A549 (cell line): ENCODE measurements at regions not wholly inside any gene's neighbourhood (a gene's known extent, or its start where the extent isn't known, plus 50 kb on each side); places are given as distances from the start of the nearest gene placed in this dataset.

ENCODE experiments used
- ATAC-seq, 2 experiments: fragments of 200-7000 bp in 1 of 2; fragments of >200 bp in 1 of 2; cut with Nextera tagmentation in 1 of 2; cut with Tn5 transposase in 1 of 2; 3 replicates each; pipeline versions ENCODE4 v1.8.0 to v1.9.1; 2018 to 2020; ENCODE audit warnings: mild to moderate bottlenecking in 1 of 2, moderate library complexity in 1 of 2
- CTCF ChIA-PET: fragments of 300-600 bp; sonication (Branson Sonifier 250); formaldehyde crosslinking; extraction: SDS; loops from one replicate; lab custom pipeline; 2021; ENCODE audit warnings: antibody characterized with exemption, inconsistent platforms; lab: Yijun Ruan, JAX
- POLR2A ChIA-PET: fragments of 350-600 bp; formaldehyde crosslinking; extraction: SDS; loops from one replicate; lab custom pipeline; 2021; ENCODE audit warnings: antibody characterized with exemption, inconsistent platforms; lab: Yijun Ruan, JAX
- DNase-seq, 2 experiments: peaks; one replicate each; pipeline versions ENCODE4 v3.0.0 to v3.0.0-alpha.2; 2011 to 2016; ENCODE audit warnings: low read depth in 1 of 2, low spot score in 1 of 2
- FAIRE-seq: peaks from 2 replicates; lab custom pipeline; 2011; peaks lifted over from hg19 to GRCh38; lab: Jason Lieb, UNC
- H3K27ac ChIP-seq, 2 experiments: fragments of >200 bp; sonication (Bioruptor Twin); formaldehyde crosslinking; 3 replicates each; pipeline ENCODE4 v1.5.1; 2016 to 2017
- H3K4me1 ChIP-seq: fragments of >200 bp; sonication (Bioruptor Twin); formaldehyde crosslinking; 3 replicates; pipeline ENCODE4 v1.6.1; 2016
- H3K4me2 ChIP-seq: fragments of >200 bp; sonication (Bioruptor Twin); formaldehyde crosslinking; 3 replicates; pipeline ENCODE4 v1.6.1; 2016
- H3K4me3 ChIP-seq: fragments of >200 bp; sonication (Bioruptor Twin); formaldehyde crosslinking; 3 replicates; pipeline ENCODE4 v1.5.1; 2016
- H3K9me3 ChIP-seq: fragments of >200 bp; sonication (Bioruptor Twin); formaldehyde crosslinking; 3 replicates; pipeline ENCODE4 v1.6.1; 2016
- CBX2 ChIP-seq: fragments of 200-600 bp; sonication (generic); IDR thresholded peaks from 2 replicates; pipeline ENCODE4 v1.6.1; 2016; ENCODE audit warnings: low read depth, mild to moderate bottlenecking, borderline replicate concordance
- CBX8 ChIP-seq: fragments of 200-600 bp; sonication (generic); IDR thresholded peaks from 2 replicates; pipeline ENCODE4 v1.6.1; 2016
- CHD2 ChIP-seq: fragments of 150-350 bp; IDR thresholded peaks from 2 replicates; pipeline ENCODE4 v1.6.1; 2014; ENCODE audit warnings: low read length; ENCODE audit not compliant: partially characterized antibody
- EHMT2 ChIP-seq: fragments of 200-600 bp; sonication (generic); IDR thresholded peaks from 2 replicates; pipeline ENCODE4 v1.6.1; 2016; ENCODE audit warnings: antibody characterized with exemption, low read depth, mild to moderate bottlenecking, moderate library complexity
- FOXS1 ChIP-seq: fragments of 250-450 bp; sonication (Bioruptor Pico); IDR thresholded peaks from 2 replicates; pipeline ENCODE4 v1.5.0; 2020; ENCODE audit warnings: mild to moderate bottlenecking, moderate library complexity
- GATA3 ChIP-seq: IDR thresholded peaks from 2 replicates; pipeline ENCODE4 v1.6.1; 2012; ENCODE audit warnings: borderline replicate concordance
- HEYL ChIP-seq: fragments of 250-450 bp; sonication (Bioruptor Pico); IDR thresholded peaks from 2 replicates; pipeline ENCODE4 v1.8.0; 2021; ENCODE audit warnings: mild to moderate bottlenecking, moderate library complexity
- HOXA7 ChIP-seq: fragments of 250-450 bp; sonication (Bioruptor Pico); IDR thresholded peaks from 2 replicates; pipeline ENCODE4 v1.5.0; 2020; ENCODE audit warnings: mild to moderate bottlenecking, moderate library complexity
- HOXB5 ChIP-seq: fragments of 250-450 bp; sonication (Bioruptor Pico); IDR thresholded peaks from 2 replicates; pipeline ENCODE4 v1.5.0; 2020; ENCODE audit warnings: mild to moderate bottlenecking, moderate library complexity
- JUNB ChIP-seq: fragments of >200 bp; sonication (Bioruptor Twin); formaldehyde crosslinking; IDR thresholded peaks from 2 replicates; pipeline ENCODE4 v1.6.1; 2016
- NPAS2 ChIP-seq: fragments of 250-450 bp; sonication (Bioruptor Pico); IDR thresholded peaks from 2 replicates; pipeline ENCODE4 v1.8.0; 2022; ENCODE audit warnings: mild to moderate bottlenecking, moderate library complexity, borderline replicate concordance
- NR3C1 ChIP-seq: fragments of >200 bp; sonication (Bioruptor Twin); formaldehyde crosslinking; IDR thresholded peaks from 3 replicates; pipeline ENCODE4 v1.6.1; 2017
- POLR2A ChIP-seq: IDR thresholded peaks from 2 replicates; pipeline ENCODE4 v1.6.1; 2012; ENCODE audit warnings: mild to moderate bottlenecking, low read length
- POLR2AphosphoS2 ChIP-seq: conservative IDR thresholded peaks from 2 replicates; pipeline ENCODE4 v1.6.1; 2012; ENCODE audit warnings: low read length, improper control_type of control experiment, inconsistent platforms
- RAD21 ChIP-seq, 2 experiments: fragments of >200 bp in 1 of 2; sonication (Bioruptor Twin) in 1 of 2; formaldehyde crosslinking in 1 of 2; IDR thresholded peaks in 1 of 2; conservative IDR thresholded peaks in 1 of 2; 2 replicates in 1 of 2; 3 replicates in 1 of 2; pipeline ENCODE4 v1.6.1; 2012 to 2018; ENCODE audit warnings: inconsistent platforms in 1 of 2
- RARB ChIP-seq: fragments of 250-450 bp; sonication (Bioruptor Pico); IDR thresholded peaks from 2 replicates; pipeline ENCODE4 v1.8.0; 2021; ENCODE audit warnings: mild to moderate bottlenecking, moderate library complexity
- RFX5 ChIP-seq: fragments of 450-650 bp; IDR thresholded peaks from 2 replicates; pipeline ENCODE4 v1.7.1; 2014; ENCODE audit warnings: antibody characterized with exemption, mild to moderate bottlenecking, moderate library complexity
- SMC3 ChIP-seq: fragments of >200 bp; sonication (Bioruptor Twin); formaldehyde crosslinking; IDR thresholded peaks from 3 replicates; pipeline ENCODE4 v1.6.1; 2018; ENCODE audit warnings: inconsistent platforms
- SREBF2 ChIP-seq: fragments of 450-650 bp; IDR thresholded peaks from 2 replicates; pipeline ENCODE4 v1.6.1; 2014; ENCODE audit warnings: mild to moderate bottlenecking, moderate library complexity
- TP53 ChIP-seq: fragments of 250-450 bp; sonication (Bioruptor Pico); IDR thresholded peaks from 2 replicates; pipeline ENCODE4 v1.5.0; 2021; ENCODE audit warnings: mild to moderate bottlenecking, moderate library complexity
- ZNF302 ChIP-seq: fragments of 250-450 bp; sonication (Bioruptor Pico); IDR thresholded peaks from 2 replicates; pipeline ENCODE4 v1.9.0; 2021; ENCODE audit warnings: inconsistent platforms, mild to moderate bottlenecking, moderate library complexity
- ZSCAN20 ChIP-seq: fragments of 250-450 bp; sonication (Bioruptor Pico); IDR thresholded peaks from 2 replicates; pipeline ENCODE4 v1.8.0; 2022; ENCODE audit warnings: mild to moderate bottlenecking, moderate library complexity
- WGBS: methylation state at CpG from one replicate; pipeline ENCODE4 v1.1.6; 2017; ENCODE audit errors: missing lambda C conversion rate; 5-methylcytosine and 5-hydroxymethylcytosine counted together
- TF ChIP-seq, protein P1 (sequence below): fragments of >200 bp; sonication (Bioruptor Twin); formaldehyde crosslinking; IDR thresholded peaks from 2 replicates; pipeline ENCODE4 v1.6.1; 2016
- TF ChIP-seq, protein P2 (sequence below): fragments of >200 bp; sonication (Bioruptor Twin); formaldehyde crosslinking; IDR thresholded peaks from 3 replicates; pipeline ENCODE4 v1.6.1; 2016
- TF ChIP-seq, protein P3 (sequence below): fragments of 450-650 bp; IDR thresholded peaks from 2 replicates; pipeline ENCODE4 v1.6.1; 2014; ENCODE audit warnings: antibody characterized with exemption
- TF ChIP-seq, protein P4 (sequence below): fragments of 150-350 bp; IDR thresholded peaks from 2 replicates; pipeline ENCODE4 v1.6.1; 2014; ENCODE audit warnings: low read depth, mild to moderate bottlenecking, low read length
- TF ChIP-seq, protein P5 (sequence below): IDR thresholded peaks from 2 replicates; pipeline ENCODE4 v1.6.1; 2012; ENCODE audit warnings: low read depth, borderline replicate concordance
- TF ChIP-seq, protein P6 (sequence below): IDR thresholded peaks from 2 replicates; pipeline ENCODE4 v1.6.1; 2012

DNA sequence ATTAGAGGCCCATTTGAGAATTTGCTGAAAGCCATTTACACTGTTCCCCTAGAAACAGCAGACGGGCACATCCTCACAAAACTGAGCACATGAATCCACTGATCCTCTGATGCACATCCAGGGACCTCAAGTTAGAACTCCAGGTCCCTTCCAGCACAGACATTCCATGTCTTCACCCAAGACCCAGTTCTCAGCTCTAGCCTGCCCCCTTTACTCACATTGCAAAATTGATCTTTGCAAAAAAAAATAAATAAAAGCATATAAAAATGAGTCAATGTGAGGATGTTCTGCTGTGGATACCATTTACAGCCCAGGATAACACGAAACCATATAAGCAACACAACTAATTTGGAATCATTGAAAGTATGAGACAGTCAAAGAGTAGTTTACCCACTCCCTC is 458.2 kb upstream of the JARID2 start:
- no peak for DNase-seq
- no peak for ATAC-seq
- FAIRE-seq, result no peak
- no peak for TF ChIP-seq CBX2
- TF ChIP-seq NR3C1, result no peak
- no peak for TF ChIP-seq POLR2AphosphoS2
- TF ChIP-seq RFX5, result no peak
- 0 out of 5 replicates have a peak, but pooled peaks of 1 of the 2 experiments have one; percentile 4 for TF ChIP-seq RAD21 (conservative IDR thresholded peaks at IDR 0.05 in 1 of 2, IDR thresholded peaks at IDR 0.05 in 1 of 2)
- no peak for TF ChIP-seq HOXB5 (CRISPR knock-in tag)
- TF ChIP-seq, protein P1, sequence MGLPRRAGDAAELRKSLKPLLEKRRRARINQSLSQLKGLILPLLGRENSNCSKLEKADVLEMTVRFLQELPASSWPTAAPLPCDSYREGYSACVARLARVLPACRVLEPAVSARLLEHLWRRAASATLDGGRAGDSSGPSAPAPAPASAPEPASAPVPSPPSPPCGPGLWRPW, result no peak
- TF ChIP-seq JUNB, result no peak
- no peak for TF ChIP-seq SREBF2
- H3K4me3 ChIP-seq, result no peak overlapping the region
- CTCF ChIA-PET, result interaction anchor here (0.6 kb wide), 1 partner anchor 172 kb away, joined by 3 read pairs; no protein-coding TSS in a partner anchor
- no peak overlapping the region for H3K4me2 ChIP-seq
- no peaks in the 10 kb centered on the region for H3K4me1 ChIP-seq
- no peaks in the 10 kb centered on the region for H3K9me3 ChIP-seq
- H3K27ac ChIP-seq, result no peak overlapping the region
- POLR2A ChIA-PET, result no interaction called here
- 86% methylated on average over 2 of the region's 2 CpGs for WGBS

DNA sequence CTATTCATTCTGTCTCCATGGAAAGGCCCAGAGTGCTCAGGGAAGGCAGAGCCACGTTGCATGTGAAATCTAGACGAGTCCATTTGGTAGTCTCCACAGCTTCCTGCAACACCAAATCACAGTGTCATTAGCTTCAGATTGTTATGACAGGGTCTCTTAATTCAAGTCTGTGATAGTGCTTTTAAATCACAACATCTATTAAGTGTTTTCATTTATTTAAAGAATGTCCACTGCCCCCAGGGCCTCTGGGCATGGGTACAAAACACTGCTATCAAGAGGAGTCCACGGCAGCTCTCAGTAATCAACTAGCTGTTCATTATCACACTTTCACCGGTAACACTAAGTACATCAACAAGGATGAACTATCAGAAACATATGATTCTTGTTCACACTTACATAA is 455.9 kb upstream of the JARID2 start:
- ChIA-PET CTCF (no interaction called here), POLR2A (no interaction called here)
- no peak overlapping the region for H3K4me3 ChIP-seq
- H3K4me2 ChIP-seq, result no peak overlapping the region
- H3K4me1 ChIP-seq, result no peaks in the 10 kb centered on the region
- TF ChIP-seq POLR2A (no peak), RFX5 (no peak), RAD21 (conservative IDR thresholded peaks at IDR 0.05 in 1 of 2, IDR thresholded peaks at IDR 0.05 in 1 of 2) (no peak), NPAS2 (CRISPR knock-in tag) (no peak), CBX8 (no peak), HEYL (CRISPR knock-in tag) (no peak), CHD2 (no peak), RARB (CRISPR knock-in tag) (no peak), ZNF302 (CRISPR knock-in tag) (no peak), GATA3 (no peak), TP53 (CRISPR knock-in tag) (no peak), CBX2 (no peak)
- TF ChIP-seq, protein P2, sequence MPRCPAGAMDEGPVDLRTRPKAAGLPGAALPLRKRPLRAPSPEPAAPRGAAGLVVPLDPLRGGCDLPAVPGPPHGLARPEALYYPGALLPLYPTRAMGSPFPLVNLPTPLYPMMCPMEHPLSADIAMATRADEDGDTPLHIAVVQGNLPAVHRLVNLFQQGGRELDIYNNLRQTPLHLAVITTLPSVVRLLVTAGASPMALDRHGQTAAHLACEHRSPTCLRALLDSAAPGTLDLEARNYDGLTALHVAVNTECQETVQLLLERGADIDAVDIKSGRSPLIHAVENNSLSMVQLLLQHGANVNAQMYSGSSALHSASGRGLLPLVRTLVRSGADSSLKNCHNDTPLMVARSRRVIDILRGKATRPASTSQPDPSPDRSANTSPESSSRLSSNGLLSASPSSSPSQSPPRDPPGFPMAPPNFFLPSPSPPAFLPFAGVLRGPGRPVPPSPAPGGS, result no peak
- DNase-seq (no peak), FAIRE-seq (no peak), ATAC-seq (no peak)
- no peak overlapping the region for H3K27ac ChIP-seq
- H3K9me3 ChIP-seq, result no peaks in the 10 kb centered on the region
- 73% methylated on average over 4 of the region's 4 CpGs for WGBS

DNA sequence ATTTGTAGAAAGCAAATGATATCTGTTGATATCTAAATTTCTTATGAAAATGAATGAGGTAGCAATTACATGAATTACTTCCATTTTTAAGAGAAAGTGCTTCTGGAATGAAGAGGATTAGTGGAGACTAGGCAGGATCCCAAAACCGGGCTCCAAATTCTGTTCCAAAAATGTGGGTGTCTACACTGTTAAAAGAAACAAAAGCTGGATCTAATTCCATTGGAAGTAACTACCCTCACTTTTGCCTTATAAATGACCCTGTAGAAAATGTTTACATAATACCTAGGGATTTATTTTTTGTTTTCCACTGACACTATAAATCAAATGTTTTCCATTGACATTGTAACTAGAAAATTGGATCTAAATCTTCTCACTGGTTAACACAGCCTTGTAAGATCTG is 454.9 kb upstream of the JARID2 start:
- H3K9me3 ChIP-seq, result no peaks in the 10 kb centered on the region
- no peak overlapping the region for H3K4me2 ChIP-seq
- no peak for ATAC-seq
- H3K4me3 ChIP-seq, result no peak overlapping the region
- no peak for DNase-seq
- no peak for TF ChIP-seq GATA3
- no peak for TF ChIP-seq CBX2
- no peak for TF ChIP-seq HOXA7 (CRISPR knock-in tag)
- no peak for TF ChIP-seq RARB (CRISPR knock-in tag)
- TF ChIP-seq FOXS1 (CRISPR knock-in tag), result no peak
- no peak for TF ChIP-seq TP53 (CRISPR knock-in tag)
- TF ChIP-seq, protein P3, sequence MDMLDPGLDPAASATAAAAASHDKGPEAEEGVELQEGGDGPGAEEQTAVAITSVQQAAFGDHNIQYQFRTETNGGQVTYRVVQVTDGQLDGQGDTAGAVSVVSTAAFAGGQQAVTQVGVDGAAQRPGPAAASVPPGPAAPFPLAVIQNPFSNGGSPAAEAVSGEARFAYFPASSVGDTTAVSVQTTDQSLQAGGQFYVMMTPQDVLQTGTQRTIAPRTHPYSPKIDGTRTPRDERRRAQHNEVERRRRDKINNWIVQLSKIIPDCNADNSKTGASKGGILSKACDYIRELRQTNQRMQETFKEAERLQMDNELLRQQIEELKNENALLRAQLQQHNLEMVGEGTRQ, result no peak
- no peak for TF ChIP-seq SMC3
- TF ChIP-seq SREBF2, result no peak
- TF ChIP-seq, protein P4, sequence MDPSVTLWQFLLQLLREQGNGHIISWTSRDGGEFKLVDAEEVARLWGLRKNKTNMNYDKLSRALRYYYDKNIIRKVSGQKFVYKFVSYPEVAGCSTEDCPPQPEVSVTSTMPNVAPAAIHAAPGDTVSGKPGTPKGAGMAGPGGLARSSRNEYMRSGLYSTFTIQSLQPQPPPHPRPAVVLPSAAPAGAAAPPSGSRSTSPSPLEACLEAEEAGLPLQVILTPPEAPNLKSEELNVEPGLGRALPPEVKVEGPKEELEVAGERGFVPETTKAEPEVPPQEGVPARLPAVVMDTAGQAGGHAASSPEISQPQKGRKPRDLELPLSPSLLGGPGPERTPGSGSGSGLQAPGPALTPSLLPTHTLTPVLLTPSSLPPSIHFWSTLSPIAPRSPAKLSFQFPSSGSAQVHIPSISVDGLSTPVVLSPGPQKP, result no peak
- no peak for TF ChIP-seq CHD2
- no peak for TF ChIP-seq NPAS2 (CRISPR knock-in tag)
- no peak for TF ChIP-seq ZSCAN20 (CRISPR knock-in tag)
- TF ChIP-seq, protein P5, sequence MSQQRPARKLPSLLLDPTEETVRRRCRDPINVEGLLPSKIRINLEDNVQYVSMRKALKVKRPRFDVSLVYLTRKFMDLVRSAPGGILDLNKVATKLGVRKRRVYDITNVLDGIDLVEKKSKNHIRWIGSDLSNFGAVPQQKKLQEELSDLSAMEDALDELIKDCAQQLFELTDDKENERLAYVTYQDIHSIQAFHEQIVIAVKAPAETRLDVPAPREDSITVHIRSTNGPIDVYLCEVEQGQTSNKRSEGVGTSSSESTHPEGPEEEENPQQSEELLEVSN, result no peak
- TF ChIP-seq, protein P6, sequence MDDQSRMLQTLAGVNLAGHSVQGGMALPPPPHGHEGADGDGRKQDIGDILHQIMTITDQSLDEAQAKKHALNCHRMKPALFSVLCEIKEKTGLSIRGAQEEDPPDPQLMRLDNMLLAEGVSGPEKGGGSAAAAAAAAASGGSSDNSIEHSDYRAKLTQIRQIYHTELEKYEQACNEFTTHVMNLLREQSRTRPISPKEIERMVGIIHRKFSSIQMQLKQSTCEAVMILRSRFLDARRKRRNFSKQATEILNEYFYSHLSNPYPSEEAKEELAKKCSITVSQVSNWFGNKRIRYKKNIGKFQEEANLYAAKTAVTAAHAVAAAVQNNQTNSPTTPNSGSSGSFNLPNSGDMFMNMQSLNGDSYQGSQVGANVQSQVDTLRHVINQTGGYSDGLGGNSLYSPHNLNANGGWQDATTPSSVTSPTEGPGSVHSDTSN, result no peak
- no peak for TF ChIP-seq EHMT2
- 64% methylated on average over 1 of the region's 1 CpG for WGBS
- POLR2A ChIA-PET, result no interaction called here
- CTCF ChIA-PET, result no interaction called here
- H3K4me1 ChIP-seq, result no peaks in the 10 kb centered on the region
- no peak for FAIRE-seq
- H3K27ac ChIP-seq, result no peak overlapping the region
